GM19043 (cell line): ENCODE measurements at regions not wholly inside any gene's neighbourhood (a gene's known extent, or its start where the extent isn't known, plus 50 kb on each side); places are given as distances from the start of the nearest gene placed in this dataset.
A peak's percentile ranks its signal among the peaks of the same experiment; 100 is the strongest.

ENCODE experiments used
- ATAC-seq: cut with Tn5 transposase; IDR thresholded peaks from one replicate; pipeline ENCODE4 v1.9.1; 2021; ENCODE audit warnings: low read depth; ENCODE audit not compliant: unreplicated experiment

DNA sequence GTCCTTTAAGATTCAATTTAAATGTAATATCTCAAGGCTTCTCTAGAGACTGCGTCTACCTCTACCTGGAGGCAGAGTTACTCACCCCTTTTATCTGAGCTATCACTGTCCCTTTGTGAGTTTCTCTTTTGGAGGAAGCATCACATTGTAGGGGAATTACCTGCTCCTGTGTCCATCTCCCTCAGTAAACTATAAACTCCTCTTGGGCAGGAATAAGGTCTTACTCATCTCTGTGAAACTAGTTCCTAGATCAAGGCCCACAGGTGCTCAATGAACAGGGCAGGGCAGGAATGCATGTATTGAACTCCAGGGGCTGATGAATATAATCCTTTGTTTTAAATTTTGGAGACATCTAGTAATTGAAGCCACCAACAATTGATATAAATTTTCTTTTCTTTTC is 139.8 kb upstream of the ERCC6L2 start:
- no peak for ATAC-seq

DNA sequence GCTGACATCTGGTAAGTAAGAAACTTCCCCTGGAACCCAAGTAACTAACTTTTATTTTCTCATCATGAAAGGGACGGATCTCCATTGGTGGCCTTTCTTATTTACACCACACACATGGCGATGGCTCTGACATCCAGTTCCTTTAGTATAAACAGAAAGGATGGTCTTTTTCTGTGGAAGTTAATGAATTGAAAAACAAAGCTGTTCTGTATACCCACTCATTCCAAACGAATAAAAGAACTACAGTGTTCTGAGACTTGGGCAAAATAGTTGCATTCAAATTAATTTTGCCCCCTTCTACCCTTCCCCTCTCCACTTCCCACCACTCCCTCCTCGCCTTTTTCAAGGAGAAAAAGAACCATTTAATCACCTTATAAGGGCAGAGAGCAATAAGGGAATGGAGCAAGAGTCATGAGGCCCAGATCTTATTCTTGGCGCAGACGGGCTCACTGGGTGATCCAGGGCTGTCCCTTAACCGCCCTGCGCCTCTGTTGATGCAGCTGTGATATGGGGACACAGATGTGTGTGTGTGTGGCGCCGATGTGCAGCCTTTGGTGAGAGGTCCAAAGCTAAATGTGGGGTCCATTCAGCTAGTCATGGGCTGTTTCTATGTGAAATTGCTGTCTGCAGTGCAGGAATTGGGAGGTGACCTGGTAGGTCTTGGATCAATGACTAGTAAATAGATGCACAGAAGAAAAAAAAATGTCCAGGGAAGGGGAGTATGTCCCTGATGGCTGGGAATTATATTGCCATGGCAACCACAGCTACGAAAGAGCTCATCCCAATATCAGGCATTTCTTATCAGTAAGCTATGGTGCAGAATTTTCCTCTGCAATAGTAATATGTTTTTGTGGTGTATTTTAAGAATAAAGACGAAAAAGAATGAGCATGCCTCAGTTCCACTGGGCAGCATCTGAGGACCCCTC is 141.5 kb upstream of the ERCC6L2 start:
- ATAC-seq, result no peak

DNA sequence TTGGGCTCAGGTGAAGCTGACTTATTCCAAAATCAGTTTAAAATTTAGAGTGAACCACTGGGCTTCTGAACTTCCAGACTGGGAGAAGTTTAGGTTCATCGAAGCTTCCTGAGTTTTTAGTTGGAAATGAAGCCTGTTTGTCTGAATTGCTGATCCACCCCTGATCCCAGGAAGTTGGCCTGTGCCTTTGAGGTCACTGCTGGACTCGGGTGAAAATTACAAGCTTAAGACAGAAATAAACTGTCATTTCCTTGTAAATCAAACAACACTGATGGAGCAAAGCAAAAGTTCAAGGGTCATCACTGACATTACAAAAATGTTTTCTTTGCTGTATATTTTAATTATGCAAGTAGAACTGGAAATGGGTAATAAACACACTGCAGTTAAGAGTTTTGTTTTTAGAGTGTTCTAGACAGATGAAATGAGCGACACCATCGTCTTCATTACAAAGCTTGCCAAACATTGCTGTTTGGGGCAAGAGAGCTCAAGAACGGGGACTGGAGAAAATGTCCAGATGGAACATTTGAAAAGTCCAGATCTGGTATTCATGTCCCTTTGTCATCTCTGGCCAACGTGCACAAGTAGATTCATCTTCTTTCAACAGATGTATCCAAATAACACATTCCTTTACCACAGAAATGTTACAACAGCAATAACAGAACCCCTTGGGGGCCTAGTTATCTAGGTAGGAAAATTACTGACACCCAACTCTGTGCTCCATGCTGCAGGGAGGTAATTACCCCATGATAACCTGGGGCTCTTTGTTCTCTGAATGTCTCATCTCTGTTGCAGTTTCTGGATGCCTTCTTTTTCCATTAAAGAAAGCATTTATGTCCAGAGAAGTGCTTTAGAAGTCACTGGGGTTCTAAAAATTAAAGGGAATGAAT is 142.4 kb upstream of the ERCC6L2 start:
- ATAC-seq, result no peak

DNA sequence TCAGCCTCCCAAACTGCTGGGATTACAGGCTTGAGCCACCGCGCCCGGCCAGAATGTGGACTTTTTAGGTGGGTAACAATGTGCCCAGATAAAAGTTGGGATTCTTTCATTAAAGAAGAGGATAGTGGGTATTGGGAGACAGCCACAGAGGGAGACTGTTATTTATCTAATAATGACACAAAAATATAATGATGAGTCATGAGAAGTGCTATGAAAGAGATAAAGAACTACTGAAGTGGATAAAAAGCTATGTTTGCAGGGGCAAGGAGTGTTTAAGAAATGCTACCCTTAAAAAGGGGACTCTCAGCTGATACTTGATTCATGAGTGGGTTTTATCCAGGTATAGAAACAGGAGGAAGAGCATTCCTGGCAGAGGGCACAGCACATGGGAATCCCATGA is 143.6 kb upstream of the ERCC6L2 start:
- ATAC-seq, result no peak

DNA sequence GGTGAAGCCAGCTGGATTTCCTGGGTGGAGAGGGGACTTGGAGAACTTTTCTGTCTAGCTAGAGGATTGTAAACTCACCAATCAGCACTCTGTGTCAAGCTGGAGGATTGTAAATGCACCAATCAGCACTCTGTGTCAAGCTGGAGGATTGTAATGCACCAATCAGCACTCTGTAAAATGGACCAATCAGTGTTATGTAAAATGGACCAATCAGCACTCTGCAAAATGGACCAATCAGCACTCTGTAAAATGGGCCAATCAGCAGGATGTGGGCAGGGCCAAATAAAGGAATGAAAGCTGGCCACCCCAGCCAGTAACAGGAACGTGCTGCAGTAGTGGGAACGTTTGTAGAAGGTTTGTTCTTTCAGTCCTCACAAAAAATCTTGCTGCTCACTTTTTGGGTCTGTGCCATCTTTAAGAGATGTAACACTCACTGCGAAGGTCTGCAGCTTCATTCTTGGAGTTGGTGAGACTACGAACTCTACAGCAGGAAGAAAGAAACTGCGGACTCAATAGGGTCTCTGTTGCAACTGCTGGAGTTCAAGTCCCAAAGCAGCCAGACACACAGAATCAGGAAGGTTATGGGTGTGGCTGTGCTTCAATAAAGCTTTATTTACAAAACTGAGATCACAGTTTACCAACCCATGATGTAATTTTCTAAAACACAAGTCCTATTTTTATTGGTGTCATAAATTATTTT is 145.7 kb upstream of the ERCC6L2 start:
- ATAC-seq, result no peak

DNA sequence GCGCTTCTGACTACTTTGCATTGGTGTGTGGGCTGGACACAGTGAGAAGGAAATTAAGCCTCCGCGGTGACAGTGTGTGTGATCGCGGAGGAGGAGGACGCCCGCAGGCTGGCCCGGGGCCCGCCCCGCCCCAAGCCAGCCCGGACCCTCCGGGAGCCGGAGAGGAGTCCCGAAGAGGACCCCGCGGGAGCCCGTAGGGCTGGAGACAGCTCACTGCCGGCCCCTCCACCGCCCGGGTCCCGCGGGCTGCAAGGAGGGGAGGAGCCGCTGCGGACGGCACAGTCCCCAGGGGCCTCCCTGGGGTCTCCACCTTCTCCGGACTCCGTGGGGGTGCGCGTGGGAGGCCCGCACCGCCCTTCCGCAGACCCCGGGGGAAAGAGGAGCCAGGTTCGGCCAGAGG is 146.4 kb upstream of the ERCC6L2 start:
- no peak for ATAC-seq

DNA sequence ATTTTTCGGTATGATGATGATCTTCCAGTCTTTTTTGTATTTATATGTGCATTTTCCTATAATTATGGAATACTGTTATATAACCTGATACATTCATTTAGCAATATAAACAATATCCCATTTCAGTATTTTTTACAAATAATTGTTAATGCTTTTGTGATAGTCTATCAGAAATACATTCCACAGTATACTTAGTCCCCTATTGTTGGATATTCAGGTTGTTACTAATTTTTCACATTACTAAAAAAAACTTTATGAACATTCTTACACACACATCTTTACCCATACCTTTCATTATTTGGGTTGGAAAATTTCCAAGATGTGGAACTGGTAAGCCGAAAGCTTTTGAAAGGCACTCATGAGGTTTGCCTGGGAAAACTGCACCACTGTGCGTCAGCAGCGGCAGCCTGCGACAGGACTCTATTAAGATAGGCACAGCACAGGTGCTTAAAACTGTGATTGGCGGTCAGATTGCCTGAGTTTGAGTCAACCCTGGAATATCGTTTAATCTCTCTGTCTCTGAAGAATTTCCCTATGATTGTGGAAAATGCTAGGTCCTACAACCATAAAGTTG is 147.5 kb upstream of the ERCC6L2 start:
- ATAC-seq, result no peak

DNA sequence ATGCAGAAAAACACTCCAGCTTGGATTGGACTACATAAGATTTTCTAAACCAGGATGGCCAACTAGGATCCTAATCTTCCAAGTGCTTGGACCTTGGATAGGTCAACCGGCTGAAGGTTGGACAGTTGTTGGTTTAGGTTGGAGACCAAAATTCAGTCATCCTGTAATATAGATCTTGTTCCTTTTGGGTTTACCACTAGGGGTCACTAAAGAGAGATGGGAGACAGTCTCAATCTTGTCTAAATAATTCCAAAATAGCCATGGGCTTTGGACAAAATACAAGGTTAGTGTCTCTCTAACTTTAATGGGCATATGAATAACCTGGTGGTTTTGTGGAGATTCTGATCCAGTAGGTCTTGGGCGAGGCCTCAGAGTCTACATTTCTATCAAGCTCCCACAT is 148.7 kb upstream of the ERCC6L2 start:
- no peak for ATAC-seq

DNA sequence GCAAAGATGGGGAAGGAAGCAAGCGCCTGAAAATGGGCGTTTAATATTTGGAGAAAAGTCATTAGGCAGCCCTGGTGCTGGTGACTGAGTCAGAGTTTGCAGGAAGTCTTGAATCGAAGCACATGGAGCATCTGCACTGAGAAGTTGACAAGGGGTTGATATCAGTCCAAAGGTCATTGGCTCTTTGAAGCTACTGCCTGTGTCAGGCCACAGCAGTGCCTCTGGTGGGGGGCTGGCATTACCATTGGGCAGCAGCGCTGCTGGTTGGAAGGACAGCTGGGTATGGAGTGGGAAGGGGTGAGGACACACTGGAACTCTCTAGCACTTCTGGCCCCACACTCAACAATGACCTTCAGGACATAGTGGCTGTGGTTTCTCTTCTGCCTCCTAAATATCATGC is 150.4 kb upstream of the ERCC6L2 start:
- ATAC-seq, result no peak

DNA sequence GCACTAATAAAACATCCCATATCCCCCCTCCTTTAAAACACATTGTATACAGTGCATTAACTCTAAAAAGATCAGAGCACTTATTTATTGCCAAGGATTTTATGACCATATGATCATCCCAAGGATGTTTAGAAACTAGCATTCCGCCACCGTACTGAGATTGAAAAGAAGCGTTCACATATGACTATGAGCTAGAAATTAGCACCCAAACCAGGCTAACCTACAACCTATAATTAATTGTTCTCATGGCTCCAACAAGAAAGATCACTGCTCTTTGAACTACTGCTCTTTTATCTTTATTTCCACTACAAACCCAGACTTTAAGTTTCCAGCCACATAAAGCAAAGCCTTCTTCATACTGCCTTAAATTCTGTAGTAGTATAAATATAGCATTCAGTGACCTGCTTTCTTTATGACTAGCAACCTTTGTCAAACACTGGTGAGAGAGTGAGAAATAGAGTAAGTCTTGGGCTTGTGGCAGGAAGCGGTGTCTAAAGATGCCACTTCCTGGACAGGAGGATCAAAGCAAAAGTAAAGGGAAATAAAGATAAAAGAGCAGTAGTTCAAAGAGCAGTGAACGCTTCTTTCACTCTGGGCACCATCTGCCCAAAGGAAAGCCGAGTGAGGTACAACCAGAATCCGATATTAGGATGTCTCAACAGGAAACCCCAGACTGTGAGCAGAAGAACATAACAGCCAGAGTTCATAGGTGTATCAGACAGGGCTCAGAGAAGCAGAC is 151.1 kb upstream of the ERCC6L2 start:
- ATAC-seq, result peak; percentile 95

DNA sequence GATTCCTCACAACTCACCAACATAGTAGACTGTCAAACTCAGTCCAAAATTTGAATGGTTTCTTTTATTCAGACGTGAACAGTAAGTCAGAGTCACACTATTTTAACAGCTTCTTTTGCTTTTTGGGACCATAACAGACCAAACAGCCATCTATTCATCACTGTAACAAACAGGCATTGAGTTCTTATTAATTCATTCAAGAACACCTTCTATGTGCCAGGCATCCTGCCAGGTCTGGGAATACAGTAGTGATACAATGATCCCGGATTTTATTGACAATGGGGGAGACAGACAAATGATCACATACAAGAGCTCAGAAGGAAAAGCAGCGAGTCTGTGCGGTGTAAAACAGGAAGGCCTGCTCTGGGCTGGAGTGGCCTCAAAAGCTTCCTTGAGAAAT is 153.3 kb upstream of the ERCC6L2 start:
- ATAC-seq, result no peak

DNA sequence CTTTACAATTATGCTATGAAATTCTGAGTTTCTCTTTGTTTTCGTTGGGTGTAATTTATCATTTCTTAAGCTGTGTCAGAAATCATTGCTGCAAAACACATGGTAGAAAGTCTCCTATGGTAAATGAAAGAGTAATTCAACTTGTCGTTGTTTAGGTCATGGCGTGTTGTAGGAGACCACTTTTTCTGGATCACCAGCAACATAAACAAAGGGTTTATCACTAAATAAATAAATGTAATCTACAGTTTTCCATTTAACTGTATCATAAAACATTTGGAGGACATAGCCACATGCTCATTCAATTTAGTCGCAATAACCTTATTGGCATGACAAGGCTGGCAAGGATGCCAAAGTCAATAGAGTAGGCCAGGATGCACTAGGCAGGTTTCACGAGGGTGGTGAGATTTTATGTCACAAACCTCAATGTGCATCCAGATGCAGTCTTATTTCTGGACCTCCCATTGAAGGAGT is 154.4 kb upstream of the ERCC6L2 start:
- ATAC-seq, result no peak

DNA sequence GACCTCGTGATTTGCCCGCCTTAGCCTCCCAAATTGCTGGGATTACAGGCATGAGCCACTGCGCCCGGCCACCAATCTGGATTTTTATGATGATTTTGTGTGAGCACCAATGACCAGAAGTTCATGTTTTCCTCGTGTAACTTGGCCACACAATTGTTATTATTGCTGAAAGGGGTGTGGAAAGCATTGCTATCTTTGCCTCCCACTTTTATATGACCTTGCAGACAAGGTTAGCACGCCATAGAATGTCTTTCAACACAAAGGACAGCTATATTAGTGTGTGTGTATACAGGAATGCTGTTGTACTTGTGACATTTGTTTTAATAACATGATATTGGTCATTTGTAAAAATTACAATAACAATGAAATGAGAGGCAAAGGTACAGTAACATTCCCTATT is 155.0 kb upstream of the ERCC6L2 start:
- no peak for ATAC-seq

DNA sequence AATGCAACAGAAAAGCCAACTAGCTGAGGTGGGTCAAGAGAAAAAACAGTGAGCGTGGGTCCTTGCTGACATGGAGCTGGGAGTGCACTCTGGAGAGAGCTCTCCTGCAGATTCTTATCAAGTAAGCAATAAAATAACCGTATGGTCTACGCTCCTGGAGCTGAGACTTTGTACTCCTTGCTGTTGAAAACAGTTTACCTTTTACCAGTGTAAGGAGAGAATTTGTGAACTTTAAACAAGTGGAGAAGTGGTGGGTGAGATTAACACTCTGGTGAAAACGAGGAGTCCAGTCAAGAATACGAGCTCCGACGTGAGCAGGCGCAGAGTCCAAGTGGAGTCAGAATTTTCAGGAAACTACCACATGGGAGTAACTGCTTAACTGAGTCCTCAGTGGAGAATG is 156.1 kb upstream of the ERCC6L2 start:
- ATAC-seq, result no peak

DNA sequence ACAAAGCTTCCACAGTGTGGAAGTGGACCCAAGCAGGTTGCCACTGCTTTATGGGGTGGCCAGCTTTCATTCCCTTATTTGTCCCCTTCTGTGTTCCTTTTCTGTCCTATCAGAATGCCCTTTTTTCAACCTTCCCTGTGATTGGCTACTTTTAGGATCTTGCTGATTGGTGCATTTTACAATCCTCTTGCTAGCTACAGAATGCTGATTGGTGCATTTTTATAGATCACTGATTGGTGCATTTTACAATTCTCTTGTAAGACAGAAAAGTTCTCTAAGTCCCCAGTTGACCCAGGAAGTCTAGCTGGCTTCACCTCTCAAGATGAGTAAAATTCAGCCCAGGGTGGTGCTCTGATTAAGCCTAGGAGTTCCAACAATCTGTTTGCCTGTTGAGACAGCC is 157.2 kb upstream of the ERCC6L2 start:
- ATAC-seq, result no peak

DNA sequence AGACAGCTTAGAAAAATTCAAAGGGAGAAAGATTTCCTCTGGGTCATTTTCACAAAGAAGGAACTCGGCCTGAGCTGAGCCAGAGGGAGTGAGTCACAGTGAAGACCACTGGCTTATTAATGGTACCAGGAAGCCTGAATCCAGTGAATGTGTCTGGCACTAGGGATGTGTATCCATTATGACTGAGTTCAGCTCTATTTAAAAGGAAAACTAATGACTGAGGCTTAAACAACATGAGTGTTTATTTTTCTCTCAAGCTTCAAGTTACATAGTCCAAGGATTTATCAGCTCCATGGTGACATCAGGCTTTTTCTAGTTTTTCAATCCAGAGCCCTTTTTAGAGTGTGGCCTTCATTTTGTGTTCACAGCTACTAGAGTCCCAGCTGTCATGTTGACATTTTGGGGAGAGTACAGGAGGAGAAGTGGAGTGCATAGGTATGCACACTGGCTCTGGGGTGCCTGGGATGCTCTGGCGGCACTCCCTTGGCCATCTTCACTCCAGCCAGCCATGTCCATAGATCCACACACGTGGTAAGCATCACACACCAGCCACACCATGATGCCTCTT is 159.5 kb upstream of the ERCC6L2 start:
- ATAC-seq, result no peak

DNA sequence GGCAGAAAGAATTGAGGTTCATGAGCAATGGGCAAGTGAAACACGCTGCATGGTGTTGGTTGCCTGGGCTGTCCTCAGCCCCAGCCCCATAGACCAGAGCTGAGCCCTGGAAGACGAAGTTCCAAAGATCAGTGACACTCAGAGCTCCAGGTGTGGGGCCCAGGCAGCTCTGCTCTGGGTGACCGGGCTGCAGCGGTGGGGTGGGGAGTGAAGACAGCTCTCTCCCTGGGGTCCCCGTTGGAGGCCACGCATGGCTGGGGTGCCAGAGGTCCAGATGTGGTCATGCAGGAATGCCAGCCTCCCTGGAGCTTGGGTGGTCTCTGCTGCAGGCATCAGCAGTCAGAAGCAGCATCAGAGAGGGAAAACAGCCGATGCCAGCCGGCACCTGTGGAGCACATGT is 165.0 kb upstream of the ERCC6L2 start:
- ATAC-seq, result no peak

DNA sequence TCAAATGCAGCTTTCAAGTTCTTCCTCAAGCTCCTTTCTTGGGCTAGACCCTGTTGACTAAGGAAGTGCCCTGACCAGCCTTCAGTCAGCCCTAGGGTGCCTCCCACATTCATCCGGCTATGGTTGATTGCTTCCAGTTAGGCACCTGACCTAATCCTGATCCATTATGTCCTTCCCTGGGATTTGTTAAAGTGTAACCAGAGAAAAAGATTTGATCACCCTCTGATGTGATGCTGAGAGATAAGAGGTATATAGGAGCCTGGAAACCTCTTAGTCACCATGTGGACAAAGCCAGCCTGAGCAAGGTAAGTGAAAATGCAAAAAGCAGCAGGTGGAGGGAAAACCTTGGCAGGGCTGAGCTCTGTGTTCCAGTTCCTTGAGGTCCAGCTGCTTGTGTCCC is 178.8 kb upstream of the ERCC6L2 start:
- ATAC-seq, result no peak

DNA sequence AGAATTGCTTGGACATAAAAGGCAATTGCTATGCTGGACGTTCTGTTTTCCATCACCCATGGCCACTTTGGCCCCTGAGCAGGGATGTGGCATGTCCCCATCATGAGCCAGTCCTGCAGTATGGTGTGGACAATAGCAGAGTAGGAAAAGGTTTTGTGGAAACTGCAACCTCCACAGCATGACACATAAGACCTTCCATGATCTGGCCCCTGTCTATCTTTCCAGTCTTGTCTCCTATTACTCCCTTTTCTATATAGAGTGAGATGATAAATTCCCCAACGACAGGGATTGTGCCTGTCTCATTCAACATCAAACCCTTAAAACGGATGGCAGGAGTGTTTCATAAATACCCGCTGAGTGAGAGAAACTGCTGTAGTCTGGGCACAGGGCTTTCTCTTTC is 174.7 kb upstream of the PTCH1 start:
- no peak for ATAC-seq

DNA sequence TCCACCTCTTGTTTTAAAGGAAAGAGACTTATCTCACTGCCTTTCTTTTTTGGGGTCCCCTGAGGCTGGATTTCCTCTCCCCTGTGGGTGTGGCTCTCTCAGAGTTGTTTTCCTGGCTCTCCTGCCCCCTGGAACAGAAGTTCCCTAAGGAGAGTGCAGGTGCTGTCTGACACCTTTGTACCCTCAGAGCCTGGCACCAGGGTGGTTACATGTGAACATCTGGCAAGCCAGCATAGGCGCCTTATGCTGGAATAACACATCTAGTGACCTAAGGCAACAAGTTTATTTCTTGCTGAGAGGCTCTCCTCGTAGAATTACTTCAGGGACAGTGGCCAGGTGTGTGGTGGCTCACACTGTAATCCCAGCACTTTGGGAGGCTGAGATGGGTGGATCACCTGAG is 172.9 kb upstream of the PTCH1 start:
- ATAC-seq, result no peak
